HEK293 (cell line): ENCODE measurements at regions not wholly inside any gene's neighbourhood (a gene's known extent, or its start where the extent isn't known, plus 50 kb on each side); places are given as distances from the start of the nearest gene placed in this dataset.

Experiments used
- CTCF ChIA-PET: fragments of 350-600 bp; formaldehyde crosslinking; extraction: SDS; loops from one replicate; lab custom pipeline; 2021; ENCODE audit warnings: antibody characterized with exemption; lab: Yijun Ruan, JAX
- POLR2A ChIA-PET: fragments of 300-600 bp; formaldehyde crosslinking; extraction: SDS; loops from one replicate; lab custom pipeline; 2020; ENCODE audit warnings: antibody characterized with exemption, inconsistent platforms; lab: Yijun Ruan, JAX
- H3K27ac ChIP-seq: fragments of 200-500 bp; sonication (Bioruptor generic); 2 replicates; pipeline ENCODE4 v1.5.1; 2014; ENCODE audit warnings: low read depth, low read length, control low read depth, inconsistent platforms; ENCODE audit errors: extremely low read depth
- H3K36me3 ChIP-seq, 2 experiments: fragments of 200-500 bp in 1 of 2; sonication (Bioruptor generic) in 1 of 2; 1 replicate in 1 of 2; 2 replicates in 1 of 2; pipeline ENCODE4 v1.5.1; 2014 to 2017; ENCODE audit warnings: inconsistent platforms in 2 of 2, low read length in 2 of 2; ENCODE audit not compliant: control insufficient read depth in 2 of 2, insufficient read depth in 1 of 2
- H3K4me1 ChIP-seq: fragments of 200-500 bp; sonication (Bioruptor generic); 2 replicates; pipeline ENCODE4 v1.5.1; 2014; ENCODE audit warnings: mild to moderate bottlenecking, low read length, inconsistent platforms; ENCODE audit not compliant: control insufficient read depth, insufficient read depth
- H3K4me3 ChIP-seq: 2 replicates; pipeline ENCODE4 v1.5.1; 2011; ENCODE audit warnings: low read depth, mild to moderate bottlenecking, control low read depth, low read length, moderate library complexity
- H3K9me3 ChIP-seq: fragments of 200-500 bp; sonication (Bioruptor generic); 2 replicates; pipeline ENCODE4 v1.5.1; 2014; ENCODE audit warnings: low read depth, low read length, inconsistent platforms; ENCODE audit not compliant: control insufficient read depth, insufficient read depth
- GLI2 ChIP-seq: fragments of 450-650 bp; formaldehyde crosslinking; IDR thresholded peaks from 2 replicates; pipeline ENCODE4; 2017; ENCODE audit warnings: missing biosample characterization, missing genetic modification characterization, low read depth, borderline replicate concordance
- GLI4 ChIP-seq: fragments of 450-650 bp; formaldehyde crosslinking; IDR thresholded peaks from 2 replicates; pipeline ENCODE4 v1.5.1; 2016; ENCODE audit warnings: missing biosample characterization, missing genetic modification characterization
- HOXA7 ChIP-seq: sonication (generic); formaldehyde crosslinking; IDR thresholded peaks from 2 replicates; pipeline ENCODE4 v1.8.1; 2022; ENCODE audit warnings: missing genetic modification reagents, borderline replicate concordance
- KLF8 ChIP-seq: fragments of 450-650 bp; formaldehyde crosslinking; IDR thresholded peaks from 2 replicates; pipeline ENCODE4 v1.5.1; 2016; ENCODE audit warnings: missing biosample characterization, missing genetic modification characterization
- SP7 ChIP-seq: fragments of 450-650 bp; formaldehyde crosslinking; IDR thresholded peaks from 2 replicates; pipeline ENCODE4 v1.5.1; 2016; ENCODE audit warnings: missing biosample characterization, missing genetic modification characterization
- ZBTB17 ChIP-seq: fragments of 450-650 bp; formaldehyde crosslinking; IDR thresholded peaks from 2 replicates; pipeline ENCODE4 v1.5.1; 2016; ENCODE audit warnings: missing biosample characterization, missing genetic modification characterization
- ZEB2 ChIP-seq: fragments of 450-650 bp; formaldehyde crosslinking; IDR thresholded peaks from 2 replicates; pipeline ENCODE4 v1.5.1; 2016; ENCODE audit warnings: missing biosample characterization, missing genetic modification characterization
- ZFP37 ChIP-seq: fragments of 450-650 bp; formaldehyde crosslinking; IDR thresholded peaks from 2 replicates; pipeline ENCODE4 v1.5.1; 2016; ENCODE audit warnings: missing biosample characterization, missing genetic modification characterization
- ZIC2 ChIP-seq: fragments of 450-650 bp; formaldehyde crosslinking; IDR thresholded peaks from 2 replicates; pipeline ENCODE4 v1.5.1; 2016; ENCODE audit warnings: missing biosample characterization, missing genetic modification characterization
- ZNF146 ChIP-seq: fragments of 450-650 bp; formaldehyde crosslinking; IDR thresholded peaks from 2 replicates; pipeline ENCODE4 v1.5.1; 2016; ENCODE audit warnings: missing biosample characterization, missing genetic modification characterization
- ZNF184 ChIP-seq: fragments of 450-650 bp; IDR thresholded peaks from 2 replicates; pipeline ENCODE4 v1.5.1; 2018; ENCODE audit warnings: missing biosample characterization, mild to moderate bottlenecking, missing genetic modification characterization
- ZNF19 ChIP-seq: fragments of 450-650 bp; formaldehyde crosslinking; IDR thresholded peaks from 2 replicates; pipeline ENCODE4; 2016; ENCODE audit warnings: missing biosample characterization, missing genetic modification characterization, low read depth
- ZNF311 ChIP-seq: fragments of 450-650 bp; formaldehyde crosslinking; IDR thresholded peaks from 2 replicates; pipeline ENCODE4 v1.5.1; 2017; ENCODE audit warnings: missing biosample characterization, missing genetic modification characterization, borderline replicate concordance
- ZNF354C ChIP-seq: fragments of 450-650 bp; formaldehyde crosslinking; IDR thresholded peaks from 2 replicates; pipeline ENCODE4 v1.5.1; 2016; ENCODE audit warnings: missing biosample characterization, missing genetic modification characterization, low read depth, borderline replicate concordance
- ZNF571 ChIP-seq: fragments of 450-650 bp; formaldehyde crosslinking; IDR thresholded peaks from 2 replicates; pipeline ENCODE4 v1.5.0; 2017; ENCODE audit warnings: missing biosample characterization, missing genetic modification characterization
- ZNF600 ChIP-seq: fragments of 450-650 bp; formaldehyde crosslinking; IDR thresholded peaks from 2 replicates; pipeline ENCODE4 v1.5.1; 2016; ENCODE audit warnings: missing biosample characterization, missing genetic modification characterization
- ZNF623 ChIP-seq: fragments of 450-650 bp; formaldehyde crosslinking; IDR thresholded peaks from 2 replicates; pipeline ENCODE4 v1.5.1; 2016; ENCODE audit warnings: missing biosample characterization, missing genetic modification characterization
- ZNF670 ChIP-seq: fragments of 450-650 bp; formaldehyde crosslinking; IDR thresholded peaks from 2 replicates; pipeline ENCODE4 v1.5.1; 2016; ENCODE audit warnings: missing biosample characterization, missing genetic modification characterization, low read depth
- ZNF76 ChIP-seq: fragments of 450-650 bp; formaldehyde crosslinking; IDR thresholded peaks from 2 replicates; pipeline ENCODE4; 2016; ENCODE audit warnings: low read depth, missing biosample characterization, missing genetic modification characterization, borderline replicate concordance
- ZNF785 ChIP-seq: fragments of 450-650 bp; formaldehyde crosslinking; IDR thresholded peaks from 2 replicates; pipeline ENCODE4 v1.5.1; 2016; ENCODE audit warnings: missing biosample characterization, missing genetic modification characterization
- TF ChIP-seq, protein P1 (sequence below): fragments of 450-650 bp; formaldehyde crosslinking; IDR thresholded peaks from 2 replicates; pipeline ENCODE4 v1.5.1; 2016; ENCODE audit warnings: missing biosample characterization, missing genetic modification characterization
- TF ChIP-seq, protein P2 (sequence below): fragments of 450-650 bp; formaldehyde crosslinking; IDR thresholded peaks from 2 replicates; pipeline ENCODE4 v1.5.1; 2016; ENCODE audit warnings: missing biosample characterization, missing genetic modification characterization
- TF ChIP-seq, protein P3 (sequence below): fragments of 450-650 bp; formaldehyde crosslinking; IDR thresholded peaks from 2 replicates; pipeline ENCODE4 v1.5.1; 2016; ENCODE audit warnings: missing biosample characterization, missing genetic modification characterization
- TF ChIP-seq, protein P4 (sequence below): fragments of 450-650 bp; formaldehyde crosslinking; IDR thresholded peaks from 2 replicates; pipeline ENCODE4 v1.5.1; 2016; ENCODE audit warnings: missing biosample characterization, missing genetic modification characterization

DNA sequence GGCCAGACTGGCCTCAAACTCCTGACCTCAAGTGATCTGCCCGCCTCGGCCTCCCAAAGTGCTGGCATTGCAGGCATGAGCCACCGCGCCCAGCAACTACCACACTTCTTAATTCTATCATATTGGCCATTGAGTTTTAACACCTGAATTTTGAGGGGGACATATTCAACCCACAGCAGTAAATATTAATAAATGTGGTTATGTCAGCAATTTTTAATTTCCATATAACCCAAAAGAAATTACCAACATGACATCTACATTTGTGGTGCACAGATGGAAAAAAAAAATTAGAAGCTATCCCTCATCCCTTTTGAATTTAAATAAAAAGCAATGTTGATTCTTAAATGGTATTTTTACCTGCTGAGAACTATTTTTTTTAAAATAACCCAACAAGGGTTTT, 88.7 kb downstream of the SLITRK6 start:
- Histone ChIP-seq H3K9me3 (no peaks in the 10 kb centered on the region), H3K27ac (no peak overlapping the region), H3K4me1 (no peaks in the 10 kb centered on the region), H3K36me3 (no peaks in the 10 kb centered on the region), H3K4me3 (no peak overlapping the region)
- CTCF ChIA-PET, result no interaction called here
- TF ChIP-seq ZNF146 (tag by site-specific recombination) (no peak), GLI2 (no peak), ZNF670 (tag by site-specific recombination) (no peak), ZNF19 (tag by site-specific recombination) (no peak), ZNF311 (tag by site-specific recombination) (no peak), ZNF354C (tag by site-specific recombination) (no peak), KLF8 (tag by site-specific recombination) (no peak), ZNF785 (tag by site-specific recombination) (no peak), ZFP37 (tag by site-specific recombination) (no peak), ZEB2 (tag by site-specific recombination) (no peak), ZNF600 (tag by site-specific recombination) (no peak), ZBTB17 (tag by site-specific recombination) (no peak), ZNF76 (tag by site-specific recombination) (no peak)
- TF ChIP-seq, protein P1, sequence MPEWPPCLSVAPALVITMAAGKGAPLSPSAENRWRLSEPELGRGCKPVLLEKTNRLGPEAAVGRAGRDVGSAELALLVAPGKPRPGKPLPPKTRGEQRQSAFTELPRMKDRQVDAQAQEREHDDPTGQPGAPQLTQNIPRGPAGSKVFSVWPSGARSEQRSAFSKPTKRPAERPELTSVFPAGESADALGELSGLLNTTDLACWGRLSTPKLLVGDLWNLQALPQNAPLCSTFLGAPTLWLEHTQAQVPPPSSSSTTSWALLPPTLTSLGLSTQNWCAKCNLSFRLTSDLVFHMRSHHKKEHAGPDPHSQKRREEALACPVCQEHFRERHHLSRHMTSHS (tag by site-specific recombination), result no peak
- TF ChIP-seq, protein P2, sequence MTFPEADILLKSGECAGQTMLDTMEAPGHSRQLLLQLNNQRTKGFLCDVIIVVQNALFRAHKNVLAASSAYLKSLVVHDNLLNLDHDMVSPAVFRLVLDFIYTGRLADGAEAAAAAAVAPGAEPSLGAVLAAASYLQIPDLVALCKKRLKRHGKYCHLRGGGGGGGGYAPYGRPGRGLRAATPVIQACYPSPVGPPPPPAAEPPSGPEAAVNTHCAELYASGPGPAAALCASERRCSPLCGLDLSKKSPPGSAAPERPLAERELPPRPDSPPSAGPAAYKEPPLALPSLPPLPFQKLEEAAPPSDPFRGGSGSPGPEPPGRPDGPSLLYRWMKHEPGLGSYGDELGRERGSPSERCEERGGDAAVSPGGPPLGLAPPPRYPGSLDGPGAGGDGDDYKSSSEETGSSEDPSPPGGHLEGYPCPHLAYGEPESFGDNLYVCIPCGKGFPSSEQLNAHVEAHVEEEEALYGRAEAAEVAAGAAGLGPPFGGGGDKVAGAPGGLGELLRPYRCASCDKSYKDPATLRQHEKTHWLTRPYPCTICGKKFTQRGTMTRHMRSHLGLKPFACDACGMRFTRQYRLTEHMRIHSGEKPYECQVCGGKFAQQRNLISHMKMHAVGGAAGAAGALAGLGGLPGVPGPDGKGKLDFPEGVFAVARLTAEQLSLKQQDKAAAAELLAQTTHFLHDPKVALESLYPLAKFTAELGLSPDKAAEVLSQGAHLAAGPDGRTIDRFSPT (tag by site-specific recombination), result no peak
- TF ChIP-seq, protein P3, sequence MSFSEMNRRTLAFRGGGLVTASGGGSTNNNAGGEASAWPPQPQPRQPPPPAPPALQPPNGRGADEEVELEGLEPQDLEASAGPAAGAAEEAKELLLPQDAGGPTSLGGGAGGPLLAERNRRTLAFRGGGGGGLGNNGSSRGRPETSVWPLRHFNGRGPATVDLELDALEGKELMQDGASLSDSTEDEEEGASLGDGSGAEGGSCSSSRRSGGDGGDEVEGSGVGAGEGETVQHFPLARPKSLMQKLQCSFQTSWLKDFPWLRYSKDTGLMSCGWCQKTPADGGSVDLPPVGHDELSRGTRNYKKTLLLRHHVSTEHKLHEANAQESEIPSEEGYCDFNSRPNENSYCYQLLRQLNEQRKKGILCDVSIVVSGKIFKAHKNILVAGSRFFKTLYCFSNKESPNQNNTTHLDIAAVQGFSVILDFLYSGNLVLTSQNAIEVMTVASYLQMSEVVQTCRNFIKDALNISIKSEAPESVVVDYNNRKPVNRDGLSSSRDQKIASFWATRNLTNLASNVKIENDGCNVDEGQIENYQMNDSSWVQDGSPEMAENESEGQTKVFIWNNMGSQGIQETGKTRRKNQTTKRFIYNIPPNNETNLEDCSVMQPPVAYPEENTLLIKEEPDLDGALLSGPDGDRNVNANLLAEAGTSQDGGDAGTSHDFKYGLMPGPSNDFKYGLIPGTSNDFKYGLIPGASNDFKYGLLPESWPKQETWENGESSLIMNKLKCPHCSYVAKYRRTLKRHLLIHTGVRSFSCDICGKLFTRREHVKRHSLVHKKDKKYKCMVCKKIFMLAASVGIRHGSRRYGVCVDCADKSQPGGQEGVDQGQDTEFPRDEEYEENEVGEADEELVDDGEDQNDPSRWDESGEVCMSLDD (tag by site-specific recombination), result no peak
- POLR2A ChIA-PET, result no interaction called here

DNA sequence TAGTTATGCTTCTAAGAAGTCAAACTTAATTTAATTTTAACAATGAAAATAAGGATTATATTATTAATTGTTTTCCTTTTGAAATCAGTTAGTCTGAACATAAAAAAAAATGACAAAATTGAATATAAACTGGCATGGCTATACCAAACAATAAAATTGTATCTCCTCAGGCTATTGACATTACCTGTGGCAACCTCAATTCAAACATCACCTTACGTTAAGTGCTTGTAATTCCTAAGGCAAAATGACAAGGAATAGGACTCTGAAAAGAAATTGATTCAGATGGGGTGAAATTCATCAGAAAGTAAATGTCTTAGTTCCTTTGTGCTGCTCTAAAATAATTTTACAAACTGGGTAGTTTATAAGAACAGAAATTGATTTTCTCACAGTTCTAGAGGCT, 89.5 kb downstream of the SLITRK6 start:
- Histone ChIP-seq H3K4me1 (no peaks in the 10 kb centered on the region), H3K27ac (no peak overlapping the region)
- CTCF ChIA-PET, result no interaction called here
- TF ChIP-seq SP7 (tag by site-specific recombination) (no peak), ZNF184 (tag by site-specific recombination) (no peak), ZNF623 (tag by site-specific recombination) (no peak), GLI4 (no peak), ZFP37 (tag by site-specific recombination) (no peak), HOXA7 (CRISPR knock-in tag) (no peak), ZNF571 (tag by site-specific recombination) (no peak), ZIC2 (no peak)
- TF ChIP-seq, protein P4, sequence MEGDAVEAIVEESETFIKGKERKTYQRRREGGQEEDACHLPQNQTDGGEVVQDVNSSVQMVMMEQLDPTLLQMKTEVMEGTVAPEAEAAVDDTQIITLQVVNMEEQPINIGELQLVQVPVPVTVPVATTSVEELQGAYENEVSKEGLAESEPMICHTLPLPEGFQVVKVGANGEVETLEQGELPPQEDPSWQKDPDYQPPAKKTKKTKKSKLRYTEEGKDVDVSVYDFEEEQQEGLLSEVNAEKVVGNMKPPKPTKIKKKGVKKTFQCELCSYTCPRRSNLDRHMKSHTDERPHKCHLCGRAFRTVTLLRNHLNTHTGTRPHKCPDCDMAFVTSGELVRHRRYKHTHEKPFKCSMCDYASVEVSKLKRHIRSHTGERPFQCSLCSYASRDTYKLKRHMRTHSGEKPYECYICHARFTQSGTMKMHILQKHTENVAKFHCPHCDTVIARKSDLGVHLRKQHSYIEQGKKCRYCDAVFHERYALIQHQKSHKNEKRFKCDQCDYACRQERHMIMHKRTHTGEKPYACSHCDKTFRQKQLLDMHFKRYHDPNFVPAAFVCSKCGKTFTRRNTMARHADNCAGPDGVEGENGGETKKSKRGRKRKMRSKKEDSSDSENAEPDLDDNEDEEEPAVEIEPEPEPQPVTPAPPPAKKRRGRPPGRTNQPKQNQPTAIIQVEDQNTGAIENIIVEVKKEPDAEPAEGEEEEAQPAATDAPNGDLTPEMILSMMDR (tag by site-specific recombination), result no peak
- TF ChIP-seq, all 188 proteins: peak for 0
- H3K36me3 ChIP-seq, result no peaks in the 10 kb centered on the region
- no peaks in the 10 kb centered on the region for H3K9me3 ChIP-seq
- H3K4me3 ChIP-seq, result no peak overlapping the region
- POLR2A ChIA-PET, result no interaction called here
